ENCODE measurements at regions not wholly inside any gene's neighbourhood (a gene's known extent, or its start where the extent isn't known, plus 50 kb on each side); places are given as distances from the start of the nearest gene placed in this dataset.
"Not testable (repeated sequence)": the region's sequence is repeated elsewhere in the genome, so short reads cannot be mapped to it uniquely, and the experiment has no call there.

DNA sequence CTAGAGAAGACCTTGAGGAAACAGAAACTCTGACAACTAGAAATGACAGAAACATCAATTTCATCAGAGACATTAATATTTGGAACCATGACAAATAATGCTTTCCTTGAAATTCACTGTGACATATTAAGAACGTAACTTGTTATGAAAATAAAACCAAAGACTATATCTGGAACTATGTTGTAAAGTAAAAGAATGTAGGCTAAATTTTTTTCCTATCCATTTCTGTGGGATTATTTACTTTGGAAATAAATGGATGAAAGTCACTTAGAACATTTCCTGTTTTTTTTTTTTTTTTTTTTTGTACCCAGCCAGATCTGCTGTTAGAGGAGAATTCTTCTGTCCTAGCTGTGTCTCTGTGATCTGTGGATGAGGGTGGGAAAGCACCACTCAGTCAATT, 255.9 kb downstream of the SPRY1 start:
- no peaks in the 10 kb centered on the region for H3K27me3 Mint-ChIP-seq
- H3K27ac Mint-ChIP-seq, result no peak overlapping the region
- TF ChIP-seq, protein P1, sequence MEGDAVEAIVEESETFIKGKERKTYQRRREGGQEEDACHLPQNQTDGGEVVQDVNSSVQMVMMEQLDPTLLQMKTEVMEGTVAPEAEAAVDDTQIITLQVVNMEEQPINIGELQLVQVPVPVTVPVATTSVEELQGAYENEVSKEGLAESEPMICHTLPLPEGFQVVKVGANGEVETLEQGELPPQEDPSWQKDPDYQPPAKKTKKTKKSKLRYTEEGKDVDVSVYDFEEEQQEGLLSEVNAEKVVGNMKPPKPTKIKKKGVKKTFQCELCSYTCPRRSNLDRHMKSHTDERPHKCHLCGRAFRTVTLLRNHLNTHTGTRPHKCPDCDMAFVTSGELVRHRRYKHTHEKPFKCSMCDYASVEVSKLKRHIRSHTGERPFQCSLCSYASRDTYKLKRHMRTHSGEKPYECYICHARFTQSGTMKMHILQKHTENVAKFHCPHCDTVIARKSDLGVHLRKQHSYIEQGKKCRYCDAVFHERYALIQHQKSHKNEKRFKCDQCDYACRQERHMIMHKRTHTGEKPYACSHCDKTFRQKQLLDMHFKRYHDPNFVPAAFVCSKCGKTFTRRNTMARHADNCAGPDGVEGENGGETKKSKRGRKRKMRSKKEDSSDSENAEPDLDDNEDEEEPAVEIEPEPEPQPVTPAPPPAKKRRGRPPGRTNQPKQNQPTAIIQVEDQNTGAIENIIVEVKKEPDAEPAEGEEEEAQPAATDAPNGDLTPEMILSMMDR (conservative IDR thresholded peaks at IDR 0.05), result no peak
- H3K9me3 Mint-ChIP-seq, result peaks cover 11% of the 10 kb centered on the region
- DNase-seq (ENCODE audit: extremely low spot score, unreplicated experiment), result no peak
- H3K4me3 Mint-ChIP-seq, result no peak overlapping the region
- H3K36me3 Mint-ChIP-seq, result peaks cover 11% of the 10 kb centered on the region
- peaks cover 26% of the 10 kb centered on the region for H3K4me1 Mint-ChIP-seq (ENCODE audit: unreplicated experiment)

DNA sequence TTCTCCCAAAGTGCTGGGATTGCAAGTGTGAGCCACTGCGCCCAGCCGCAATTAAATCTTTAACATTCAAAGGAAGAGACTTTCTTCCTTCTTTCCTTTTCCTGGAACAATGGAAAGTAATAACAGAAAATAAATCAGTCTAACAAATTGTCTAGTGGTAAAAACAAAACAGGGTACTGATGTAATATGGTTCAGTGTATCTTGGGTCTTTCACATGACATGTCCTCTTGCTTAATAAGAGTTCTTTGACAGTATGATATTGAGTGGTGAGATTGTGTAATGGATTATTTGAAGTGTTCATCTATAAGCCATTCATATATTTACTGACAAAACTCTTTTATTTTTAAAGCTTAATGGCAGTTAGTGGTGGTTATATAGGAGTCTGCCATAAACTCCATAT, 256.6 kb downstream of the SPRY1 start:
- peaks cover 26% of the 10 kb centered on the region for H3K4me1 Mint-ChIP-seq (ENCODE audit: unreplicated experiment)
- no peak for DNase-seq (ENCODE audit: extremely low spot score, unreplicated experiment)
- H3K9me3 Mint-ChIP-seq, result peaks cover 12% of the 10 kb centered on the region
- H3K27ac Mint-ChIP-seq, result no peak overlapping the region
- no peaks in the 10 kb centered on the region for H3K27me3 Mint-ChIP-seq
- H3K4me3 Mint-ChIP-seq, result no peak overlapping the region
- TF ChIP-seq, protein P1 (conservative IDR thresholded peaks at IDR 0.05), result no peak
- peaks cover 12% of the 10 kb centered on the region for H3K36me3 Mint-ChIP-seq

DNA sequence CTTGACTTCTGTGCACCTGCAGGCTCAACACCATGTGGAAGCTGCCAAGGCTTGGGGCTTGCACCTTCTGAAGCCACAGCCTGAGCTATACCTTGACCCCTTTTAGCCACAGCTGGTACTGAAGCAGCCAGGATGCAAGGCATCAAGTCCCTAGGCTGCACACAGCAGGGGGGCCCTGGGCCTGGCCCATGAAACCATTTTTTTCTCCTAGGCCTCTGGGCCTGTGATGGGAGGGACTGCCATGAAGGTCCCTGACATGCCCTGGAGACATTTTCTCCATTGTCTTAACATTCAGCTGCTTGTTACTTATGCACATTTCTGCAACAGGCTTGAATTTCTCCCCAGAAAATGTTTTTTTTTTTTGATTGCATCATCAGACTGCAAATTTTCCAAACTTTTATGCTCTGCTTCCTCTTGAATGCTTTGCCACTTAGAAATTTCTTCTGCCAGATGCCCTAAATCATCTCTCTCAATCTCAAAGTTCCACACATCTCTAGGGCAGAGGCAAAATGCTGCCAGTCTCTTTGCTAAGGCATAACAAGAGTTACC, 260.2 kb downstream of the SPRY1 start:
- Mint-ChIP-seq H3K36me3 (peaks cover 12% of the 10 kb centered on the region), H3K9me3 (peaks cover 12% of the 10 kb centered on the region), H3K4me1 (ENCODE audit: unreplicated experiment) (peaks cover 10% of the 10 kb centered on the region)
- not testable (repeated sequence) for H3K27me3 Mint-ChIP-seq; H3K27ac Mint-ChIP-seq; H3K4me3 Mint-ChIP-seq; DNase-seq (ENCODE audit: extremely low spot score, unreplicated experiment)

DNA sequence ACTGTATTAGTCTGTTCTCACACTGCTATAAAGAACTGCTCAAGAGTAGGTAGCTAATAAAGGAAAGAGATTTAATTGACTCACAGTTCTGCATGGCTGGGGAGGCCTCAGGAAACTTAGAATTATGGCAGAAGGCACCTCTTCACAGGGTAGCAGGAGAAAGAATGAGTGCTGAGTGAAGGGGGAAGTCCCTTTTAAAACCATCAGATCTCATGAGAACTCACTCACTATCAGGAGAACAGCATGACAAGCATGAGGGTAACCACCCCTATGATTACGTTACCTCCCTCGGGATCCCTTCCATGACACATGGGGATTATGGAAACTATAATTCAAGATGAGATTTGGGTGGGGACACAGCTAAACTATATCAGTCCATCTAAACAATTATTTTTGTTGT, 261.0 kb downstream of the SPRY1 start:
- Mint-ChIP-seq H3K36me3 (peaks cover 12% of the 10 kb centered on the region), H3K9me3 (peaks cover 12% of the 10 kb centered on the region), H3K4me1 (ENCODE audit: unreplicated experiment) (peaks cover 10% of the 10 kb centered on the region)
- DNase-seq (ENCODE audit: extremely low spot score, unreplicated experiment); H3K4me3 Mint-ChIP-seq; H3K27me3 Mint-ChIP-seq; H3K27ac Mint-ChIP-seq: not testable (repeated sequence)

DNA sequence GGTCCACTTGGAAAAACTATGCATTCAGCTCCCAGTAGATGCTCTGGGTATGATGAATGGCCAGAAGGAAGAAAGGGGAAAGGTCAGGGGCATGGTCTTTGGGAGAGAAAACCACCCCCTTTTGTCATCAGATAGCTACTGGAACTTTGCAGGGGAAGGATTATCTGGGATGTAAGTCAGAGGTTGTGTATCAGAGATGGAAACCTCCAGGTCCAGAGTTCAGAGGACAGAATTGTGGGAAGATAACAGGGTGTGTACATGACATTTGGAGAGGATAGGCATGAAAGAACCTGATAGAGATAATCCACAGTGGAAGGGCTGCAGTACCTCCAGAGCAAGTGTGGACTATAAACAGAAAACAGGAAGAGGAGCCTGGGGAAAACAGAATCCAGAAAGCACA, 262.7 kb downstream of the SPRY1 start:
- DNase-seq (ENCODE audit: extremely low spot score, unreplicated experiment), result no peak
- Mint-ChIP-seq H3K27me3 (no peaks in the 10 kb centered on the region), H3K9me3 (peaks cover 10% of the 10 kb centered on the region), H3K4me3 (no peak overlapping the region), H3K4me1 (ENCODE audit: unreplicated experiment) (peaks cover 10% of the 10 kb centered on the region), H3K36me3 (peaks cover 10% of the 10 kb centered on the region), H3K27ac (no peak overlapping the region)
- TF ChIP-seq, protein P1 (conservative IDR thresholded peaks at IDR 0.05), result no peak

DNA sequence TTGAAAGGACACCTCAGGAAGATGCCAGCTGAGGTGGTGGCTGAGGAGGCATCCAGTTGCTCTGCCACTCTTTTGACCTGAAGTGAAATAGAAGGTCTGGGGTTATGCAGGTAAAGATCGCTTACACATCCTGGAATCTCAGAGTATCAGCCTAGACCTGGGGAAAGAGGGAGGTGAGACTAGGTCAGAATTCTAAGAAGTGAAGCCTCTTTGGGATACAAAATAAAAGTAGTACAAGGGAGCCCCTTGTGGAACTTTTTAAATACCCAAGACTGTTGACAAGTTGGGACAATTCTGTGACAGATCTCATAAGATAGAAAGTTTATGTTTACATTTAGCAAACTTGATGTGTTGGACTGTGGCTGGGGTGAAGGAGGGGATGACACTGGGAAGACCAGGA, 263.1 kb downstream of the SPRY1 start:
- peaks cover 7% of the 10 kb centered on the region for H3K9me3 Mint-ChIP-seq
- no peak overlapping the region for H3K4me3 Mint-ChIP-seq
- no peaks in the 10 kb centered on the region for H3K27me3 Mint-ChIP-seq
- H3K4me1 Mint-ChIP-seq (ENCODE audit: unreplicated experiment), result peaks cover 10% of the 10 kb centered on the region
- H3K27ac Mint-ChIP-seq, result no peak overlapping the region
- H3K36me3 Mint-ChIP-seq, result peaks cover 7% of the 10 kb centered on the region
- TF ChIP-seq, protein P1 (conservative IDR thresholded peaks at IDR 0.05), result peak; percentile 57
- no peak for DNase-seq (ENCODE audit: extremely low spot score, unreplicated experiment)
